ENCODE measurements at regions not wholly inside any gene's neighbourhood (a gene's known extent, or its start where the extent isn't known, plus 50 kb on each side); places are given as distances from the start of the nearest gene placed in this dataset.

DNA sequence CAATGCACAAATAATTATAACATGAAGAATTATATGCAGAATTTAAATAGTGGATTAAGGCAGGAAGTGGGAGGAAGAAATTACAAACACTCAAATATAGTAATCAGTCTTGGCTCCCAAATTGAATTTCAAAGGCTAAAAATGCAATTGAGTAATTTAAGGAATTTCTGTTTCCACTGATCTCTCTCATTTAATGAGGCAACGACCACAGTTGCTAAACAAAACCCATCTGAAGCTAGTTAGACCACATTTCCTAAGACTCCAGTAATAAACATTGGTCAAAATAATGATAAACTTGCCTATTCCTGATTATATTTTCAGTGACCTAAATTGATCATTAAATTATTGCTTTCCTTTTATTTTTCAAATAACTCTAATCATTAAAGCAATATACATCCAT is 174.3 kb upstream of the GRIN3A start:
- H3K4me3 ChIP-seq (ENCODE audit: low read depth, low read length), result no peak overlapping the region
- H3K4me1 ChIP-seq (ENCODE audit: control insufficient read depth, insufficient read depth, low read length), result no peaks in the 10 kb centered on the region
- WGBS (ENCODE audit: insufficient coverage), result no CpG with 5 or more reads among the region's 1 CpG

DNA sequence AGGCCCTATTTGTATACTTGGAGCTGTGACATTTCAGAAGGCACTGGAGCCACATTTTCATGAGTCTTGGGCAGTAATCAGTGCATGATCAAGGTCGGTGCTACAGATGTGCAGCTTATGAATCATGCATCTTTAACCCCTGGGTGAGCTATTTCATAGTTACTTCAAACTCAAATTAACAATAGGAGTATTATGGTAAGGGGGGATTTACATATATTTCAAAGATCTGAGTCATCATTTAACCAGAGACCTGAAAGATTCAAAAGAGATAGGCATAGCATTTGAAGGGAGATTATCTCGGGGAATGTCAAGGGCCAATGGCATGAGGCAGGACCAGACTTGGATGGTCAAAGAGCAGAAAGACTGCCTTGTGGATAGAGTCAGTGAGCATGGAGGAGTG is 169.0 kb upstream of the GRIN3A start:
- Histone ChIP-seq H3K27me3 (ENCODE audit: control insufficient read depth, insufficient read depth, low read length) (no peaks in the 10 kb centered on the region), H3K4me3 (ENCODE audit: low read depth, low read length) (no peak overlapping the region), H3K36me3 (ENCODE audit: control insufficient read depth, insufficient read depth, low read length) (no peaks in the 10 kb centered on the region), H3K9me3 (ENCODE audit: control insufficient read depth, insufficient read depth, low read length) (no peaks in the 10 kb centered on the region), H3K4me1 (ENCODE audit: control insufficient read depth, insufficient read depth, low read length) (no peaks in the 10 kb centered on the region), H3K27ac (ENCODE audit: low read depth, low read length) (no peak overlapping the region)
- WGBS (ENCODE audit: insufficient coverage), result 70% methylated on average over 1 of the region's 2 CpGs
- no peak for DNase-seq (ENCODE audit: low read depth in 4 of 6, low spot score in 6 of 6)

More for the DNA sequence above, 174.3 kb upstream of the GRIN3A start:
- Histone ChIP-seq H3K27me3 (ENCODE audit: control insufficient read depth, insufficient read depth, low read length) (no peaks in the 10 kb centered on the region), H3K9me3 (ENCODE audit: control insufficient read depth, insufficient read depth, low read length) (no peaks in the 10 kb centered on the region), H3K27ac (ENCODE audit: low read depth, low read length) (no peak overlapping the region), H3K36me3 (ENCODE audit: control insufficient read depth, insufficient read depth, low read length) (no peaks in the 10 kb centered on the region)
- DNase-seq (ENCODE audit: low read depth in 4 of 6, low spot score in 6 of 6), result no peak

DNA sequence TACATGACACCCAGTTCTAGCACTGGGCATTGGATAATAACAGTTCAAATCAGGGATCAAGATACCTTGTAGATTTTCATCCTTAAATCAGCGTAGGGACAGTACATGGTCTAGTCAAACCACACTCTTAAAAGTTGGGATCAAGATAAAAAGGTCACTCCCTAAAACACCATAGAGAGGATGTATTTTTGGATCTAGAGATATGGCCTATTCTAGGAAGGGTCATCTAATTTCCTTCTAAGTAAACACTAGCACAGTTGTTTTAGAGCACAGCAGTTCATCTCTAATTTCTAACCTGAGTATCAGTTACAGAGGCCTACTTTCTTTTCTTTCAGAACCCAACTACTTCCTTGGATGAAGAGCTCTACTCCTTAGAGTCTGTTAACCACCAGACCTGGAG is 166.4 kb upstream of the GRIN3A start:
- Histone ChIP-seq H3K27me3 (ENCODE audit: control insufficient read depth, insufficient read depth, low read length) (no peaks in the 10 kb centered on the region), H3K27ac (ENCODE audit: low read depth, low read length) (no peak overlapping the region), H3K4me3 (ENCODE audit: low read depth, low read length) (no peak overlapping the region), H3K36me3 (ENCODE audit: control insufficient read depth, insufficient read depth, low read length) (no peaks in the 10 kb centered on the region), H3K4me1 (ENCODE audit: control insufficient read depth, insufficient read depth, low read length) (no peaks in the 10 kb centered on the region), H3K9me3 (ENCODE audit: control insufficient read depth, insufficient read depth, low read length) (no peaks in the 10 kb centered on the region)
- WGBS (ENCODE audit: insufficient coverage), result no CpG with 5 or more reads among the region's 1 CpG
- DNase-seq (ENCODE audit: low read depth in 4 of 6, low spot score in 6 of 6), result no peak

DNA sequence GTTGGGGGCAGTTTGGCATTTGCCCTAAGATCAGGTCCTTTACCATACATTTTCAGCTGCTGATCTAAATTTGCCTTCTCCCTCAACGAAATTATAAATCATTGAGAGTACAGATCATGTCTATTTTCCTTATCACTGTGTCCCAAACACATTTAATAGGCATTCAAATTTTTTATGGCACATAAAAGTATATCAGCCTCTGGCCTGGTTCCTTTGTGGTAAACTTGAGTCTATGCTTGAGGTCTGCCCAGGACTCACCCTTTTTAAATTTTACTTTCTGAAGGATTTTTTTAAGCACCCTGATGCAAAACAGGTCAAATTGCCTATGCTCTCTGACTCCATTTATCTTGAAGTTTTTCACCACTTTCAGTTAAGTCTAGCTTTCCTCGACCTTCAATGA is 163.6 kb upstream of the GRIN3A start:
- H3K27ac ChIP-seq (ENCODE audit: low read depth, low read length), result no peak overlapping the region
- WGBS (ENCODE audit: insufficient coverage), result 83% methylated on average over 1 of the region's 2 CpGs
- H3K9me3 ChIP-seq (ENCODE audit: control insufficient read depth, insufficient read depth, low read length), result no peaks in the 10 kb centered on the region
- no peaks in the 10 kb centered on the region for H3K4me1 ChIP-seq (ENCODE audit: control insufficient read depth, insufficient read depth, low read length)
- no peaks in the 10 kb centered on the region for H3K27me3 ChIP-seq (ENCODE audit: control insufficient read depth, insufficient read depth, low read length)
- H3K36me3 ChIP-seq (ENCODE audit: control insufficient read depth, insufficient read depth, low read length), result no peaks in the 10 kb centered on the region
- no peak for DNase-seq (ENCODE audit: low read depth in 4 of 6, low spot score in 6 of 6)
- no peak overlapping the region for H3K4me3 ChIP-seq (ENCODE audit: low read depth, low read length)

DNA sequence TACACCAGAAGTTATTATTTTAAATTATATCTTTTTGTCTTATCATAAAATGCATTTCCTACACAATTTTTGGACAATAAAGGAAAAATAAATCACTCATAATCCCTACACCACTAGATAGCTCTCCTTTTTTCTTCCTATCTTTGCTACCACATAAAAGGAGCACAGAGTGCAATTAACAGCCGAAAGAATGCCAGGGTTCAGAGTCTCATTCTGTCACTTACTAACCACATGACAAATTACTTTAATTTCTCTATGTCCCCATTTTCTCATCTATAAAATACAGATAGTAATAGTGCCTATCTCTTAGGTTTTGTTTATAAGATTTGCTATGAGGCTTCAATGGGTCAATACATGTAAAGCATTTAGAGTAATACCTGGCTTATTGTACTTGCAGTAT is 158.7 kb upstream of the GRIN3A start:
- DNase-seq (ENCODE audit: low read depth in 4 of 6, low spot score in 6 of 6), result peak in 1 of 6 donors; percentile 16
- no CpG with 5 or more reads among the region's 1 CpG for WGBS (ENCODE audit: insufficient coverage)
- H3K27ac ChIP-seq (ENCODE audit: low read depth, low read length), result no peak overlapping the region
- H3K36me3 ChIP-seq (ENCODE audit: control insufficient read depth, insufficient read depth, low read length), result no peaks in the 10 kb centered on the region
- H3K27me3 ChIP-seq (ENCODE audit: control insufficient read depth, insufficient read depth, low read length), result no peaks in the 10 kb centered on the region
- no peaks in the 10 kb centered on the region for H3K9me3 ChIP-seq (ENCODE audit: control insufficient read depth, insufficient read depth, low read length)
- H3K4me1 ChIP-seq (ENCODE audit: control insufficient read depth, insufficient read depth, low read length), result no peaks in the 10 kb centered on the region
- H3K4me3 ChIP-seq (ENCODE audit: low read depth, low read length), result no peak overlapping the region

DNA sequence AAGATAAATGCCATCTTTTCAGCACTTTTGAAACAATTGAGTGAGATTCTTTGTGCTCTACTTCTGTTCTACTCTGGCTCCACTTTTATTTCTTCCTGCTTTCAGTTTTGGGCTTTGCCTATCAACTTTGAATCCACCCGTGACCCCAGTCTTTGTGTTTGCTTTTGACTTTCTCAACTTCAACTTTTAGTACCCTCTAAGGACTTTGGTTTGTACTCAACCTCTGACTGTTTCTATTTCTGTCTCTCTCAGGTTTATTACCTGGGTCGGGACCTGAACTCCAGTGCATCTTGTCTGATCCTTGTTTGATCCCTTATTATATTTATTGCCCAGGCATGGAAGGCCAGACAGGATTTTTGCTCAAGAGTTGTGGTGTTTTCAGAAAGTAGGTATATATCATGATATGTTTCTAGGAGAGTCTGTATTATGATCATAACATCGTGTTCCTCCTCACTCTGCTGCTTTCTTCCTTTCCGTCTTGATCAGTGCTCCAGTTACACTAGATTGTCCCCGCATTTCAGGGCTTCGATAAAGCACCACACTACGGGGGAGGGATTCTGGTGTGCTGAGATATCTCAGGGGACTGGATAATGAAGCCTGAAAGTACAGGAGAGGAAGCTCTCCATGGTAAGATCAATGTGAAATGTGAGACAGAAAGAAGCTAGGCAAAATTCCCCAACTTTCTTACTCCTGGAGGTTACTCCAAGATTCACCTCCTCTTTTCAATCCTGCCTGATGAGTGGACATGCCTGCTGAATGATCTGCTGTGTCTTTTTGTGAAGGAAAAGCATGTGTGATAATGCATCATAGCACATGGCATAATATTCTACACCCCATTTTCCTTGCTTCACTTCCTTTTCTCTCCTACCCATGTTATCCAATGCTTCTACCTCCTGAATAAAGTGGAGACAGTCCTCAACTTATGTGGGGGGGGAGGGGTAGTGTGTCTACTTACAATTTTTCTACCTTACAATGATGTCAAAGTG is 155.5 kb upstream of the GRIN3A start:
- no peaks in the 10 kb centered on the region for H3K36me3 ChIP-seq (ENCODE audit: control insufficient read depth, insufficient read depth, low read length)
- no peaks in the 10 kb centered on the region for H3K27me3 ChIP-seq (ENCODE audit: control insufficient read depth, insufficient read depth, low read length)
- H3K27ac ChIP-seq (ENCODE audit: low read depth, low read length), result no peak overlapping the region
- 54% methylated on average over 1 of the region's 7 CpGs for WGBS (ENCODE audit: insufficient coverage)
- no peaks in the 10 kb centered on the region for H3K4me1 ChIP-seq (ENCODE audit: control insufficient read depth, insufficient read depth, low read length)
- no peak overlapping the region for H3K4me3 ChIP-seq (ENCODE audit: low read depth, low read length)
- no peak for DNase-seq (ENCODE audit: low read depth in 4 of 6, low spot score in 6 of 6)
- H3K9me3 ChIP-seq (ENCODE audit: control insufficient read depth, insufficient read depth, low read length), result no peaks in the 10 kb centered on the region

DNA sequence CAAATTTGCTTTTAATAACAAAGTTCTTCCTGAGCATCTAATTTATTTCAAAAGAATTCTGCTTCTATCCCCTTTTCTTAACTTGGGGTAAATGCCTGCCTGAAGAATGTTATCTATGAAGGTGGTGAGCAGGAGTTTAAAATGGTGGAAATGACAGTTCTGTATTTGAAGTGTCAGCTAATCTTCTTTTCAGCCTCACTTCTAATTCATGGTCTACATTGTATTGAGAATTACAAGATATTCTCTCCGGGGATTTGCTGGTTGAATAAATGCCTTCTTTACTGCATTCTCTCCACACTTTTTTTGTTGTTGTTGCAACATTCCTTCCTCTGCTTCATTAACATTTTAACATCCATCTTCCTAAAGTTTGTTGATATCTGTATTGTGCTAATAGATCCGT is 143.1 kb upstream of the GRIN3A start:
- Histone ChIP-seq H3K4me1 (ENCODE audit: control insufficient read depth, insufficient read depth, low read length) (no peaks in the 10 kb centered on the region), H3K9me3 (ENCODE audit: control insufficient read depth, insufficient read depth, low read length) (no peaks in the 10 kb centered on the region), H3K27me3 (ENCODE audit: control insufficient read depth, insufficient read depth, low read length) (no peaks in the 10 kb centered on the region), H3K4me3 (ENCODE audit: low read depth, low read length) (no peak overlapping the region), H3K27ac (ENCODE audit: low read depth, low read length) (no peak overlapping the region), H3K36me3 (ENCODE audit: control insufficient read depth, insufficient read depth, low read length) (no peaks in the 10 kb centered on the region)
- WGBS (ENCODE audit: insufficient coverage), result no CpG with 5 or more reads among the region's 2 CpGs
- no peak for DNase-seq (ENCODE audit: low read depth in 4 of 6, low spot score in 6 of 6)

DNA sequence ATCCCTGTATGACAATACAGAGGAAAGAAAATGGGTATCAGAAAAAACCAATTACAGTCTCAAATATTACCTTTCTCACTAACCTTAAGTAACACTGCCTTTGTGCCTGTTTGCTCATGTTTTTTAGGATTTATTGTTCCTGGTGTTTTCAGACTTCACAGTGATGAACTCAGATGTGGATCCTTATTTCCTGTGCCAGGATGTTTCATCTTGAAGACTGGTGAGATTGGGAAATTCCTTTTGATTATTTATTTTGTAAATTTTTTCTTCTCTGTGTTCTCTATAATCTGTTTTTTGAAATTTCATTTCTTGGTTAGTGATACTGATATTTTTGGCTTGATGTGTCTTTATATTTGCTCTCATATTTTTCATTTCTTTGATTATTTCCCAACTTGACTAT is 142.4 kb upstream of the GRIN3A start:
- Histone ChIP-seq H3K27ac (ENCODE audit: low read depth, low read length) (no peak overlapping the region), H3K4me3 (ENCODE audit: low read depth, low read length) (no peak overlapping the region), H3K9me3 (ENCODE audit: control insufficient read depth, insufficient read depth, low read length) (no peaks in the 10 kb centered on the region), H3K4me1 (ENCODE audit: control insufficient read depth, insufficient read depth, low read length) (no peaks in the 10 kb centered on the region), H3K27me3 (ENCODE audit: control insufficient read depth, insufficient read depth, low read length) (no peaks in the 10 kb centered on the region), H3K36me3 (ENCODE audit: control insufficient read depth, insufficient read depth, low read length) (no peaks in the 10 kb centered on the region)
- no peak for DNase-seq (ENCODE audit: low read depth in 4 of 6, low spot score in 6 of 6)

DNA sequence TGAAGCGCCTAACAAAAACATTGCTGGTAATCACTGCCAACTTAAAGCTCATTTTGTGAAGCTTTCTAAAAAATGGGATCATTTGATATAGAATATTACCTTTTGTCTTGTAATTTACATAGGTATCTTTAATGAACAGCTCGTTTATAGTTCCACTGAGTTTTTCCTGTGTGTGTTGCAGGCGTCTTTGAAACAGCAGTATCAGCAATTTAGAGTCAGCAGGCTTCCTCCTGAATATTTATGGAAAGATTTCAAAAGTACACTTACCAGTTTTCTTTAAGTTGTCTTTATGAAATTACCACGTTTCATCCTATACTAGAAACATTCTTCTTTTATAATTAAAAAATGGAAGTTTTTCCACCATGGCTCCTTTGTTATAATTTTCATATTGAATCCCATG is 140.3 kb upstream of the GRIN3A start:
- no CpG with 5 or more reads among the region's 4 CpGs for WGBS (ENCODE audit: insufficient coverage)
- DNase-seq (ENCODE audit: low read depth in 4 of 6, low spot score in 6 of 6), result peak in 1 of 6 donors; percentile 89
- Histone ChIP-seq H3K9me3 (ENCODE audit: control insufficient read depth, insufficient read depth, low read length) (no peaks in the 10 kb centered on the region), H3K36me3 (ENCODE audit: control insufficient read depth, insufficient read depth, low read length) (no peaks in the 10 kb centered on the region), H3K27ac (ENCODE audit: low read depth, low read length) (no peak overlapping the region), H3K27me3 (ENCODE audit: control insufficient read depth, insufficient read depth, low read length) (no peaks in the 10 kb centered on the region), H3K4me1 (ENCODE audit: control insufficient read depth, insufficient read depth, low read length) (no peaks in the 10 kb centered on the region), H3K4me3 (ENCODE audit: low read depth, low read length) (no peak overlapping the region)

DNA sequence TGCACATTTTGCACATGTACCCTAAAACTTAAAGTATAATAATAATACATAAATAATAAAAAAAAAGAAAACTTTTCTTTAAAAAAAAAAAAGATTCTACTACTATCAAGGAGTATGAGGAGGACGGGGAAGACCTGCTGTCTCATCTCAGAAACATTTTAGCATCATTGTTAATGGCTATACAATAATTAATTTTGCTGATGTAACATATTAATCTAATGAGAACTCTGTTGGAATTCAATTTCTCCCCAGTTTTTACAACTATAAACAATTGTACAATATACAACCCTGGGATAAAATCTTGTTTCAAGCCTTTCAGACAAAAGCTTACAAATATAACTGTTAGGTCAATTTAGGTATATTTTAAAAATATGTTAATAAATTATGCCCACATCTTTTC is 139.0 kb upstream of the GRIN3A start:
- H3K9me3 ChIP-seq (ENCODE audit: control insufficient read depth, insufficient read depth, low read length), result no peaks in the 10 kb centered on the region
- no peaks in the 10 kb centered on the region for H3K27me3 ChIP-seq (ENCODE audit: control insufficient read depth, insufficient read depth, low read length)
- H3K36me3 ChIP-seq (ENCODE audit: control insufficient read depth, insufficient read depth, low read length), result no peaks in the 10 kb centered on the region
- no peak overlapping the region for H3K4me3 ChIP-seq (ENCODE audit: low read depth, low read length)
- DNase-seq (ENCODE audit: low read depth in 4 of 6, low spot score in 6 of 6), result no peak
- WGBS (ENCODE audit: insufficient coverage), result no CpG with 5 or more reads among the region's 1 CpG
- H3K4me1 ChIP-seq (ENCODE audit: control insufficient read depth, insufficient read depth, low read length), result no peaks in the 10 kb centered on the region
- H3K27ac ChIP-seq (ENCODE audit: low read depth, low read length), result no peak overlapping the region

Data from spinal cord (tissue), 9 donors.